GM13977 (cell line): ENCODE measurements at regions not wholly inside any gene's neighbourhood (a gene's known extent, or its start where the extent isn't known, plus 50 kb on each side); places are given as distances from the start of the nearest gene placed in this dataset.

ENCODE experiments used
- DNase-seq: peaks from one replicate; pipeline ENCODE4 v3.0.0; 2012; ENCODE audit warnings: low spot score
- in situ Hi-C: fragments of 300-500 bp; cut with MboI; formaldehyde crosslinking; loops from one replicate; pipeline ENCODE4 v1.12.0; 2022; ENCODE audit warnings: low sequenced_read_pairs, low pct_unique_long_range_greater_than_20kb, mixed read lengths, inconsistent platforms; ENCODE audit not compliant: unreplicated experiment
- TF ChIP-seq, protein P1 (sequence below): IDR thresholded peaks from 2 replicates; pipeline ENCODE4 v1.5.1; 2012; ENCODE audit warnings: mild to moderate bottlenecking, control low read depth; ENCODE audit not compliant: insufficient read depth; ENCODE audit errors: extremely low read depth, missing control alignments

- TF ChIP-seq, protein P1, sequence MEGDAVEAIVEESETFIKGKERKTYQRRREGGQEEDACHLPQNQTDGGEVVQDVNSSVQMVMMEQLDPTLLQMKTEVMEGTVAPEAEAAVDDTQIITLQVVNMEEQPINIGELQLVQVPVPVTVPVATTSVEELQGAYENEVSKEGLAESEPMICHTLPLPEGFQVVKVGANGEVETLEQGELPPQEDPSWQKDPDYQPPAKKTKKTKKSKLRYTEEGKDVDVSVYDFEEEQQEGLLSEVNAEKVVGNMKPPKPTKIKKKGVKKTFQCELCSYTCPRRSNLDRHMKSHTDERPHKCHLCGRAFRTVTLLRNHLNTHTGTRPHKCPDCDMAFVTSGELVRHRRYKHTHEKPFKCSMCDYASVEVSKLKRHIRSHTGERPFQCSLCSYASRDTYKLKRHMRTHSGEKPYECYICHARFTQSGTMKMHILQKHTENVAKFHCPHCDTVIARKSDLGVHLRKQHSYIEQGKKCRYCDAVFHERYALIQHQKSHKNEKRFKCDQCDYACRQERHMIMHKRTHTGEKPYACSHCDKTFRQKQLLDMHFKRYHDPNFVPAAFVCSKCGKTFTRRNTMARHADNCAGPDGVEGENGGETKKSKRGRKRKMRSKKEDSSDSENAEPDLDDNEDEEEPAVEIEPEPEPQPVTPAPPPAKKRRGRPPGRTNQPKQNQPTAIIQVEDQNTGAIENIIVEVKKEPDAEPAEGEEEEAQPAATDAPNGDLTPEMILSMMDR: no peak
- in situ Hi-C loops: no loop called here
- DNase-seq: no peak
Measured at GRCh38 chr4:34824515-34824914, 1419.8 kb downstream of the ARAP2 start.

DNA sequence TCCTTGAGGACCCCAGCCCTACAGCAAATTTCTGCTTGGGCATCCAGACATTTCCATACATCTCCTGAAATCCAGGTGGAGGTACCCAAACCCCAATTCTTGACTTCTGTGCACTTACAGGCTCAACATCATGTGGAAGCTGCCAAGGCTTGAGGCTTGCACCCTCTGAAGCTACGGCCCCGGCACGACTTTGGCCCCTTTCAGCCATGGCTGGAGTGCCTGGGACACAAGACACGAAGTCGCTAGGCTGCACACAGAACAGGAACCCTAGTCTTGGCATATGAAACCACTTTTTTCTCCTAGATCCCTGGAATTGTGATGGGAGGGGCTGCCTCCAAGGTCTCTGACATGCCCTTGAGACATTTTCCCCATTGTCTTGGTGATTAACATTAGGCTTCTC lies 1417.7 kb downstream of the ARAP2 start:
- in situ Hi-C loops: no loop called here
- no peak for DNase-seq
- TF ChIP-seq, protein P1: no peak

GRCh38 chr4:34845926-34846325 lies 1398.4 kb downstream of the ARAP2 start:
- TF ChIP-seq, protein P1: no peak
- in situ Hi-C loops: no loop called here
- no peak for DNase-seq

GRCh38 chr4:34850421-34850820 lies 1393.9 kb downstream of the ARAP2 start:
- no peak for DNase-seq
- in situ Hi-C loops: no loop called here
- TF ChIP-seq, protein P1: no peak

GRCh38 chr4:34850968-34851367 lies 1393.3 kb downstream of the ARAP2 start:
- in situ Hi-C loops: no loop called here
- no peak for DNase-seq
- TF ChIP-seq, protein P1: no peak

- no peak for DNase-seq
- TF ChIP-seq, protein P1: no peak
- in situ Hi-C loops: no loop called here
Measured at GRCh38 chr4:34851411-34851810, 1392.9 kb downstream of the ARAP2 start.

DNA sequence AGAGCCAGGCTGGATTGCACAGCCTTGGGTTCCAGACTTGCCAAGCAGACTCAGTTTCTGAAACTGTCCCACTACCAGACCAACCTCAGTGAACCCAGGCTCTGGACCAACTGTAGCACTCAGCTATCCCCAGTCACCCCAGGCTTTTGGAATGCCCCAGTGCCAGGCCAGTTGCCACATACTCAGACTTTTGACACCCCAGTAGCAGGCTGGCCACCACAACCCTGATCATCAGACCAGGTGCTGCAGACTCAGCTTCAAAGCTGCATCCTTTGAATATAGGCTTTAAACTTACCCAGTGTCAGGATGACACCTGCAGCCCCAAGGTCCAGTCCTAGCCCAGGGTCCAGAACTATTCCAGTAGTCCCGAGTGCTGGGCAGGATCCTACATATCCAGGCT lies 1389.9 kb downstream of the ARAP2 start:
- DNase-seq: no peak
- TF ChIP-seq, protein P1: no peak
- in situ Hi-C loops: no loop called here
